ENCODE measurements at regions not wholly inside any gene's neighbourhood (a gene's known extent, or its start where the extent isn't known, plus 50 kb on each side); places are given as distances from the start of the nearest gene placed in this dataset.

- no TSS peak for BruUV-seq (replicated peaks)
- TF ChIP-seq ZNF644 (tag; IDR thresholded peaks at IDR 0.05; ENCODE audit: low read depth) (no peak), NFATC3 (IDR thresholded peaks at IDR 0.05) (no peak), SMAD4 (CRISPR knock-in tag; conservative IDR thresholded peaks at IDR 0.05) (no peak), ZNF445 (CRISPR knock-in tag; IDR thresholded peaks at IDR 0.05; ENCODE audit: low read depth) (no peak), SMARCA5 (IDR thresholded peaks at IDR 0.05) (no peak), THAP12 (CRISPR knock-in tag; IDR thresholded peaks at IDR 0.05) (no peak), KAT2B (IDR thresholded peaks at IDR 0.05; ENCODE audit: low read depth, low read length) (no peak), AFF1 (IDR thresholded peaks at IDR 0.05; ENCODE audit: low read depth in 1 of 2, partially characterized antibody in 2 of 2) (no peak), MIER1 (IDR thresholded peaks at IDR 0.05; ENCODE audit: low read depth) (no peak), E2F4 (CRISPR knock-in tag; IDR thresholded peaks at IDR 0.05; ENCODE audit: low read depth) (no peak), SREBF2 (CRISPR knock-in tag; IDR thresholded peaks at IDR 0.05) (no peak)
Measured at GRCh38 chr4:151574968-151575367, 166.0 kb downstream of the FHIP1A start.

More at GRCh38 chr4:151574968-151575367, 166.0 kb downstream of the FHIP1A start:
- Histone ChIP-seq H3K27me3 (ENCODE audit: control insufficient read depth in 2 of 2, insufficient read depth in 2 of 2, low read length in 2 of 2) (no peaks in the 10 kb centered on the region; a peak in 2 of 5 replicates), H4K20me1 (replicated peaks; ENCODE audit: control insufficient read depth, insufficient read depth, low read length) (no peaks in the 10 kb centered on the region), H2AFZ (ENCODE audit: low read depth, low read length) (no peak overlapping the region), H3K9ac (ENCODE audit: insufficient read depth in 1 of 2, low read depth in 2 of 2, low read length in 2 of 2) (no peak overlapping the region), H3K36me3 (ENCODE audit: control insufficient read depth, insufficient read depth, low read length) (no peaks in the 10 kb centered on the region), H3K4me1 (replicated peaks in 1 of 2; ENCODE audit: control insufficient read depth in 2 of 2, insufficient read depth in 2 of 2, low read length in 2 of 2) (no peaks in the 10 kb centered on the region), H3K4me2 (ENCODE audit: insufficient read depth, low read length) (no peak overlapping the region), H3K27ac (ENCODE audit: extremely low read depth, low read depth, low read length) (no peak overlapping the region), H3K9me1 (ENCODE audit: control insufficient read depth, insufficient read depth, low read length) (no peaks in the 10 kb centered on the region), H3K9me3 (replicated peaks; ENCODE audit: control insufficient read depth, insufficient read depth, low read depth, low read length) (no peaks in the 10 kb centered on the region), H3K4me3 (no peak overlapping the region), H3K79me2 (ENCODE audit: control insufficient read depth, insufficient read depth, low read length) (no peaks in the 10 kb centered on the region)
- ATAC-seq (no peak), FAIRE-seq (no peak), DNase-seq (ENCODE audit: extremely low read depth in 1 of 4, low spot score in 3 of 4) (no peak)
- in situ Hi-C loops (cut with MboI): no loop called here
- ChIA-PET POLR2A (no interaction called here), CTCF (ENCODE audit: low intra/inter-chr PET ratio) (no interaction called here)
- intact Hi-C loops (cut with micrococcal nuclease): no loop called here
